H9 (cell line): ENCODE measurements at regions not wholly inside any gene's neighbourhood (a gene's known extent, or its start where the extent isn't known, plus 50 kb on each side); places are given as distances from the start of the nearest gene placed in this dataset.

Experiments used
- DNase-seq: peaks from one replicate; pipeline ENCODE4 v3.0.0-alpha.2; 2017
- H2AFZ ChIP-seq: one replicate; pipeline ENCODE4 v1.6.1; 2013; ENCODE audit warnings: mild to moderate bottlenecking, low read length, control low read depth, moderate library complexity
- H2AK5ac ChIP-seq: 2 replicates; pipeline ENCODE4 v1.6.1; 2013; ENCODE audit warnings: low read length, control low read depth, mixed read lengths; ENCODE audit not compliant: insufficient read length
- H2BK120ac ChIP-seq: one replicate; pipeline ENCODE4 v1.6.1; 2013; ENCODE audit warnings: low read depth, mild to moderate bottlenecking, low read length, control low read depth, inconsistent platforms; ENCODE audit not compliant: poor library complexity, severe bottlenecking
- H2BK12ac ChIP-seq: 2 replicates; pipeline ENCODE4 v1.6.1; 2013; ENCODE audit warnings: low read length, control low read depth, mixed read lengths, low read depth; ENCODE audit not compliant: insufficient read length
- H2BK15ac ChIP-seq: 2 replicates; pipeline ENCODE4 v1.6.1; 2013; ENCODE audit warnings: low read depth, low read length, control low read depth
- H2BK20ac ChIP-seq: one replicate; pipeline ENCODE4 v1.6.1; 2013; ENCODE audit warnings: low read depth, mild to moderate bottlenecking, low read length, control low read depth, inconsistent platforms; ENCODE audit not compliant: poor library complexity, severe bottlenecking
- H2BK5ac ChIP-seq: 2 replicates; pipeline ENCODE4 v1.6.1; 2013; ENCODE audit warnings: low read length, control low read depth, mixed read lengths; ENCODE audit not compliant: insufficient read length
- H3K14ac ChIP-seq: 2 replicates; pipeline ENCODE4 v1.6.1; 2013; ENCODE audit warnings: low read length, control low read depth; ENCODE audit not compliant: insufficient read depth
- H3K18ac ChIP-seq: 2 replicates; pipeline ENCODE4 v1.6.1; 2013; ENCODE audit warnings: low read depth, mild to moderate bottlenecking, mixed read lengths, low read length, control low read depth; ENCODE audit not compliant: insufficient read length
- H3K23ac ChIP-seq: 2 replicates; pipeline ENCODE4 v1.6.1; 2013; ENCODE audit warnings: low read length, control low read depth, mixed read lengths, low read depth; ENCODE audit not compliant: insufficient read length
- H3K23me2 ChIP-seq: 2 replicates; pipeline ENCODE4 v1.6.1; 2013; ENCODE audit warnings: low read depth, mild to moderate bottlenecking, mixed read lengths, low read length, control low read depth; ENCODE audit not compliant: insufficient read length, poor library complexity, severe bottlenecking
- H3K27ac ChIP-seq: 2 replicates; pipeline ENCODE4 v1.5.1; 2013; ENCODE audit warnings: low read length, control low read depth, mixed read lengths, low read depth; ENCODE audit not compliant: insufficient read length
- H3K27me3 ChIP-seq: 2 replicates; pipeline ENCODE4 v1.6.1; 2013; ENCODE audit warnings: low read length, control low read depth, inconsistent platforms; ENCODE audit not compliant: insufficient read depth
- H3K4ac ChIP-seq: 2 replicates; pipeline ENCODE4 v1.6.1; 2013; ENCODE audit warnings: low read depth, mild to moderate bottlenecking, control low read depth, inconsistent platforms, low read length, moderate library complexity
- H3K4me1 ChIP-seq: 2 replicates; pipeline ENCODE4 v1.6.1; 2013; ENCODE audit warnings: low read length, control low read depth, inconsistent platforms; ENCODE audit not compliant: insufficient read depth
- H3K4me2 ChIP-seq: 2 replicates; pipeline ENCODE4 v1.6.1; 2013; ENCODE audit warnings: low read length, control low read depth, mixed read lengths; ENCODE audit not compliant: insufficient read length, insufficient read depth
- H3K56ac ChIP-seq: 2 replicates; pipeline ENCODE4 v1.6.1; 2013; ENCODE audit warnings: low read depth, mild to moderate bottlenecking, mixed read lengths, low read length, control low read depth; ENCODE audit not compliant: insufficient read length
- H3K79me1 ChIP-seq: 2 replicates; pipeline ENCODE4 v1.6.1; 2013; ENCODE audit warnings: low read depth, mild to moderate bottlenecking, moderate library complexity, low read length, control low read depth, inconsistent platforms; ENCODE audit not compliant: insufficient read depth, poor library complexity, severe bottlenecking
- H3K79me2 ChIP-seq: 2 replicates; pipeline ENCODE4 v1.6.1; 2013; ENCODE audit warnings: low read length, control low read depth, inconsistent platforms; ENCODE audit not compliant: insufficient read depth
- H3K9ac ChIP-seq: 2 replicates; pipeline ENCODE4 v1.6.1; 2013; ENCODE audit warnings: low read length, control low read depth, mixed read lengths; ENCODE audit not compliant: insufficient read length; ENCODE audit errors: extremely low read depth
- H3K9me3 ChIP-seq: one replicate; pipeline ENCODE4 v1.6.1; 2013; ENCODE audit warnings: low read depth, low read length, inconsistent platforms; ENCODE audit not compliant: control insufficient read depth
- H3T11ph ChIP-seq: one replicate; pipeline ENCODE4 v1.6.1; 2013; ENCODE audit warnings: mild to moderate bottlenecking, low read length, control low read depth, inconsistent platforms
- H4K20me1 ChIP-seq: one replicate; pipeline ENCODE4 v1.6.1; 2013; ENCODE audit not compliant: control insufficient read depth, insufficient read length, insufficient read depth
- H4K5ac ChIP-seq: 2 replicates; pipeline ENCODE4 v1.6.1; 2013; ENCODE audit warnings: low read depth, mild to moderate bottlenecking, mixed read lengths, low read length, control low read depth; ENCODE audit not compliant: insufficient read length
- H4K8ac ChIP-seq: replicated peaks from 2 replicates; pipeline ENCODE4 v1.6.1; 2013; ENCODE audit warnings: low read length, control low read depth, mixed read lengths, low read depth; ENCODE audit not compliant: insufficient read length
- H4K91ac ChIP-seq: 2 replicates; pipeline ENCODE4 v1.6.1; 2013; ENCODE audit warnings: low read depth, mild to moderate bottlenecking, moderate library complexity, mixed read lengths, low read length, control low read depth; ENCODE audit not compliant: insufficient read length
- H3K27ac Mint-ChIP-seq, 3 experiments: 2 replicates in 2 of 3; 3 replicates in 1 of 3; pipeline ENCODE4 v1.8.0; 2020 to 2021; ENCODE audit warnings: mixed read lengths in 3 of 3, mild to moderate bottlenecking in 1 of 3, moderate library complexity in 1 of 3
- H3K27me3 Mint-ChIP-seq: 2 replicates; pipeline ENCODE4 v1.8.0; 2021; ENCODE audit warnings: low read depth, mild to moderate bottlenecking, moderate library complexity, mixed read lengths
- H3K36me3 Mint-ChIP-seq, 3 experiments: 2 replicates in 2 of 3; 3 replicates in 1 of 3; pipeline ENCODE4 v1.8.0; 2020 to 2021; ENCODE audit warnings: low read depth in 3 of 3, mixed read lengths in 3 of 3; ENCODE audit not compliant: insufficient read depth in 1 of 3
- H3K4me1 Mint-ChIP-seq, 2 experiments: 2 replicates each; pipeline ENCODE4 v1.8.0; 2020; ENCODE audit warnings: mixed read lengths in 2 of 2
- H3K4me3 Mint-ChIP-seq, 2 experiments: 2 replicates in 1 of 2; 3 replicates in 1 of 2; pipeline ENCODE4 v1.8.0; 2020 to 2021; ENCODE audit warnings: mild to moderate bottlenecking in 2 of 2, mixed read lengths in 2 of 2, moderate library complexity in 1 of 2
- H3K9me3 Mint-ChIP-seq, 2 experiments: 2 replicates in 1 of 2; 3 replicates in 1 of 2; pipeline ENCODE4 v1.8.0; 2020; ENCODE audit warnings: mild to moderate bottlenecking in 2 of 2, mixed read lengths in 2 of 2, moderate library complexity in 1 of 2
- CTCF ChIP-seq: fragments of 200-600 bp; sonication (generic); conservative IDR thresholded peaks from 3 replicates; pipeline ENCODE4 v1.8.0; 2021; ENCODE audit warnings: antibody characterized with exemption, mild to moderate bottlenecking
- WGBS: extraction: QIAGEN DNeasy Blood & Tissue Kit; methylation state at CpG from one replicate; pipeline ENCODE4 v1.1.7; 2013; ENCODE audit warnings: missing lambda C conversion rate, low lambda C conversion rate, mixed read lengths; ENCODE audit not compliant: insufficient read length; ENCODE audit errors: extremely low coverage; 5-methylcytosine and 5-hydroxymethylcytosine counted together

- Mint-ChIP-seq H3K36me3 (no peaks in the 10 kb centered on the region), H3K27me3 (peaks cover 9% of the 10 kb centered on the region), H3K4me1 (no peaks in the 10 kb centered on the region), H3K9me3 (no peaks in the 10 kb centered on the region), H3K4me3 (no peak overlapping the region), H3K27ac (no peak overlapping the region)
- H4K20me1 ChIP-seq = no peaks in the 10 kb centered on the region
- H3K27ac ChIP-seq = no peak overlapping the region
- no peak overlapping the region for H2BK12ac ChIP-seq
- no peak overlapping the region for H4K8ac ChIP-seq
- no peaks in the 10 kb centered on the region for H3K23me2 ChIP-seq
- H4K91ac ChIP-seq = no peak overlapping the region
- H3K9me3 ChIP-seq = no peaks in the 10 kb centered on the region
- H2BK5ac ChIP-seq = no peak overlapping the region
- no peak overlapping the region for H3K56ac ChIP-seq
- no peak for TF ChIP-seq CTCF
- H3K14ac ChIP-seq = no peak overlapping the region
- no peak overlapping the region for H2BK15ac ChIP-seq
- no peaks in the 10 kb centered on the region for H3K27me3 ChIP-seq
- H3K23ac ChIP-seq = no peak overlapping the region
- H3K4ac ChIP-seq = no peak overlapping the region
- no peak overlapping the region for H4K5ac ChIP-seq
- no peak overlapping the region for H2AK5ac ChIP-seq
- H3K79me1 ChIP-seq = no peaks in the 10 kb centered on the region
- no peak overlapping the region for H3K4me2 ChIP-seq
- H3K4me1 ChIP-seq = no peaks in the 10 kb centered on the region; the same call in 1 of the 2 replicates
- H3K79me2 ChIP-seq = no peaks in the 10 kb centered on the region
- no peak for DNase-seq
- no peak overlapping the region for H2AFZ ChIP-seq
- H2BK120ac ChIP-seq = no peak overlapping the region
- no peak overlapping the region for H3T11ph ChIP-seq
- WGBS = no CpG with 5 or more reads among the region's 7 CpGs
- H2BK20ac ChIP-seq = no peak overlapping the region
- H3K9ac ChIP-seq = no peak overlapping the region
- H3K18ac ChIP-seq = no peak overlapping the region
These were observed 325.6 kb upstream of the TNP1 start for GRCh38 chr2:217185265-217185995.
